ENCODE measurements at regions not wholly inside any gene's neighbourhood (a gene's known extent, or its start where the extent isn't known, plus 50 kb on each side); places are given as distances from the start of the nearest gene placed in this dataset.

GRCh38 chr12:65517656-65518210 is 239.2 kb downstream of the MSRB3 start:
- no peak for DNase-seq (ENCODE audit: low spot score)
- ChIA-PET POLR2A (ENCODE audit: low non-redundant PET) (no interaction called here), CTCF (interaction anchor here (1.1 kb wide), 1 partner anchor 16 kb away, joined by 3 read pairs; no protein-coding TSS in a partner anchor)
- H3K27ac ChIP-seq = no peak overlapping the region
- no peak for TF ChIP-seq CTCF (conservative IDR thresholded peaks at IDR 0.05; ENCODE audit: low read depth)

GRCh38 chr12:65518771-65519170 is 240.3 kb downstream of the MSRB3 start:
- TF ChIP-seq CTCF (conservative IDR thresholded peaks at IDR 0.05; ENCODE audit: low read depth) = no peak
- ChIA-PET POLR2A (ENCODE audit: low non-redundant PET) (no interaction called here), CTCF (interaction anchor here (0.7 to 1.1 kb wide), 2 partner anchors 15 to 69 kb away, joined by 3 read pairs; no protein-coding TSS in a partner anchor)
- no peak overlapping the region for H3K27ac ChIP-seq
- no peak for DNase-seq (ENCODE audit: low spot score)

GRCh38 chr12:65520658-65521057 is 242.2 kb downstream of the MSRB3 start:
- H3K27ac ChIP-seq = no peak overlapping the region
- no peak for TF ChIP-seq CTCF (conservative IDR thresholded peaks at IDR 0.05; ENCODE audit: low read depth)
- CTCF ChIA-PET = no interaction called here
- POLR2A ChIA-PET (ENCODE audit: low non-redundant PET) = no interaction called here
- DNase-seq (ENCODE audit: low spot score) = no peak

- DNase-seq (ENCODE audit: low spot score) = no peak
- no peak overlapping the region for H3K27ac ChIP-seq
- TF ChIP-seq CTCF (conservative IDR thresholded peaks at IDR 0.05; ENCODE audit: low read depth) = no peak
- CTCF ChIA-PET = no interaction called here
- POLR2A ChIA-PET (ENCODE audit: low non-redundant PET) = no interaction called here
These were observed 244.7 kb downstream of the MSRB3 start for GRCh38 chr12:65522956-65523860.

GRCh38 chr12:65524666-65525065 is 246.2 kb downstream of the MSRB3 start:
- H3K27ac ChIP-seq = no peak overlapping the region

More at GRCh38 chr12:65524666-65525065, 246.2 kb downstream of the MSRB3 start:
- POLR2A ChIA-PET (ENCODE audit: low non-redundant PET) = no interaction called here
- CTCF ChIA-PET = no interaction called here
- DNase-seq (ENCODE audit: low spot score) = no peak
- TF ChIP-seq CTCF (conservative IDR thresholded peaks at IDR 0.05; ENCODE audit: low read depth) = no peak

All from RWPE1 (cell line).